Coronary artery (tissue), 2 donors: ENCODE measurements at regions not wholly inside any gene's neighbourhood (a gene's known extent, or its start where the extent isn't known, plus 50 kb on each side); places are given as distances from the start of the nearest gene placed in this dataset.

Experiments used
- DNase-seq: peaks from one replicate; pipeline ENCODE4 v3.0.0-alpha.2; 2017; ENCODE audit warnings: low spot score
- H3K27ac ChIP-seq, 2 donors: fragments of 200-600 bp; sonication (generic); one replicate each; pipeline ENCODE4 v1.5.1; 2016 to 2019
- H3K4me3 ChIP-seq: fragments of 200-600 bp; sonication (generic); 2 replicates; pipeline ENCODE4 v1.5.1; 2016; ENCODE audit warnings: mild to moderate bottlenecking, moderate library complexity
- TF ChIP-seq, protein P1 (sequence below): fragments of 200-600 bp; sonication (generic); IDR thresholded peaks from one replicate; pipeline ENCODE4 v1.5.1; 2019; ENCODE audit warnings: antibody characterized with exemption

DNA sequence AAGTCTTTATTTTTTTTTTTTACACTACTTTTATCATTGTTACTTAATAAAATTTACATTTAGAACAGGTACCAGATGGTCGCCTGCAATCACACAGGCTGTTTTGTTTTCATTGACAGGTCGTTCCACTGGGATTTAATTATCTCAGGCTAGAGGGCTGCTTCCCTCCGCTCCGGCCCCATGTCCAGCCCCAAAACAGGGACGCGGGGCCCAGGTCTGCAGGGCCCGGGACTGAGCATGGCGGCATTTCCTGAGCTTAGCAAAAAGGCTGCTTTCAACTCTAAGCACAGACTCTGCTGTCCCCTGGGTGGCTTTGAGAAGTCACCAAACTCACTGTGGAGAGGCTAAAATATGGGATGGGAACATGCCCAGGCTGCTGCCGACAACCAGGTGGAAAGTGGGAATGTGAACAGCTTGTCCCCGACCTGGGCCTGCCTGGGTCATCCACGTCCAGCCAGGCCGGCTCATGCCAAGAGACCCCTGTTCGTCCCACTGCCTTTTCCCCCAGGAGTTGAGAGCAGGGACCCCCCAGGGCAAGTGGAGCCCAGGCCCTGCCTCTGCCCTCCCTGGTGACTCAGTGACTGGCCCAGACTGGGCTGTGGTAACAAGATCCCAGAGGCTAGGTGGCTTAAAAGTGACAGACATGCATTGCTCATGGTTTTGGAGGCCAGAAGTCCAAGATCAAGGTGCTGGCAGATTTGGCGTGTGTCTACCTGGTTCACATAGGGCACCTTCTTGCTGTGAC, 150.0 kb downstream of the SHANK2 start:
- no peak overlapping the region for H3K27ac ChIP-seq
- no peak overlapping the region for H3K4me3 ChIP-seq
- DNase-seq = no peak
- TF ChIP-seq, protein P1, sequence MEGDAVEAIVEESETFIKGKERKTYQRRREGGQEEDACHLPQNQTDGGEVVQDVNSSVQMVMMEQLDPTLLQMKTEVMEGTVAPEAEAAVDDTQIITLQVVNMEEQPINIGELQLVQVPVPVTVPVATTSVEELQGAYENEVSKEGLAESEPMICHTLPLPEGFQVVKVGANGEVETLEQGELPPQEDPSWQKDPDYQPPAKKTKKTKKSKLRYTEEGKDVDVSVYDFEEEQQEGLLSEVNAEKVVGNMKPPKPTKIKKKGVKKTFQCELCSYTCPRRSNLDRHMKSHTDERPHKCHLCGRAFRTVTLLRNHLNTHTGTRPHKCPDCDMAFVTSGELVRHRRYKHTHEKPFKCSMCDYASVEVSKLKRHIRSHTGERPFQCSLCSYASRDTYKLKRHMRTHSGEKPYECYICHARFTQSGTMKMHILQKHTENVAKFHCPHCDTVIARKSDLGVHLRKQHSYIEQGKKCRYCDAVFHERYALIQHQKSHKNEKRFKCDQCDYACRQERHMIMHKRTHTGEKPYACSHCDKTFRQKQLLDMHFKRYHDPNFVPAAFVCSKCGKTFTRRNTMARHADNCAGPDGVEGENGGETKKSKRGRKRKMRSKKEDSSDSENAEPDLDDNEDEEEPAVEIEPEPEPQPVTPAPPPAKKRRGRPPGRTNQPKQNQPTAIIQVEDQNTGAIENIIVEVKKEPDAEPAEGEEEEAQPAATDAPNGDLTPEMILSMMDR = no peak

- no peak for DNase-seq
- TF ChIP-seq, protein P1 = no peak
- Histone ChIP-seq H3K27ac (no peak overlapping the region), H3K4me3 (no peak overlapping the region)
These were observed 150.8 kb downstream of the SHANK2 start for GRCh38 chr11:71101606-71102005.

- H3K4me3 ChIP-seq = no peak overlapping the region
- no peak for DNase-seq
- no peak overlapping the region for H3K27ac ChIP-seq
- TF ChIP-seq, protein P1 = no peak
These were observed 151.3 kb downstream of the SHANK2 start for GRCh38 chr11:71101046-71101445.

GRCh38 chr11:71098776-71099175, 153.6 kb downstream of the SHANK2 start:
- no peak overlapping the region for H3K27ac ChIP-seq
- DNase-seq = no peak
- TF ChIP-seq, protein P1 = no peak
- H3K4me3 ChIP-seq = no peak overlapping the region

- DNase-seq = no peak
- Histone ChIP-seq H3K4me3 (no peak overlapping the region), H3K27ac (no peak overlapping the region)
- TF ChIP-seq, protein P1 = no peak
These were observed 154.7 kb downstream of the SHANK2 start for GRCh38 chr11:71097506-71098240.

DNA sequence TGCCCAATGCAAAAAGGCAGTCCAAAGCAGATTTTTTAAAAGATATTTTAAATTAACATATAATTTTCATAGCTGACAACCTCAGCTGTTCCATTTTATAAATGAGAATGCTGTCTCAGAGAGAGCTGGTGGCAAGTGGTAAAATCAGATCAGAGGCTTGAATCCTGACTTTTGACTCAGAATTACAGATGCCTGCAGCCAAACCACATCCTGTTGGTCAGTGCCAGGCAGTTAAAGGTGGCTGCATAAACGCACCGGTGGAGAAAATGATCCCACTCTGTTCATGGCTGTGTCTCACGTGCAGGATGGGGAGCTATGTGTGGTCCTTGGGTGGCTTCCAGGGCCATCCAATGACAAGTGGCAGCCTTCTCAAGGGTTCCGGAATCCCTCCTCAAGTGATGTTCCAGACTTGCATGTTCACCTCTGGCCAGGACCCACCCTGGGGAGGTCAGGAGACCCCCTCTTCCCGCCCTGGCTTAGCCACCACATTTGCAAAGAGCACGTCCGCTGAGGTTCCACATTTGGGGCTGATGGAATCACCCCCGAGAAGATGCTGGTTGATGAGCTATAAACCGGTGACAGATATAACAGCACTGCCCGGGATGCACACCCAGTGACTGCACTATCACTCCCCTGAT, 155.5 kb downstream of the SHANK2 start:
- H3K4me3 ChIP-seq = no peak overlapping the region
- no peak overlapping the region for H3K27ac ChIP-seq
- TF ChIP-seq, protein P1 = no peak
- no peak for DNase-seq
